HepG2 (cell line): ENCODE measurements at regions not wholly inside any gene's neighbourhood (a gene's known extent, or its start where the extent isn't known, plus 50 kb on each side); places are given as distances from the start of the nearest gene placed in this dataset.

Experiments used
- MAX ChIP-seq: IDR thresholded peaks from 2 replicates; pipeline ENCODE4 v1.6.1; 2012; ENCODE audit warnings: inconsistent platforms
- ZNF274 ChIP-seq: sonication (generic); formaldehyde crosslinking; IDR thresholded peaks from 2 replicates; pipeline ENCODE4 v1.5.1; 2020; ENCODE audit warnings: mild to moderate bottlenecking, missing genetic modification reagents

- TF ChIP-seq ZNF274 (CRISPR knock-in tag) (no peak), MAX (no peak)
Measured at GRCh38 chr3:24907106-24907505, 412.5 kb upstream of the THRB start.
